ENCODE measurements at regions not wholly inside any gene's neighbourhood (a gene's known extent, or its start where the extent isn't known, plus 50 kb on each side); places are given as distances from the start of the nearest gene placed in this dataset.
A peak's percentile ranks its signal among the peaks of the same experiment; 100 is the strongest.

- ATAC-seq (ENCODE audit: low FRiP score in 2 of 2): no peak
- H3K9me3 ChIP-seq: no peaks in the 10 kb centered on the region
- no peaks in the 10 kb centered on the region for H3K36me3 ChIP-seq
- no peak overlapping the region for H3K4me3 ChIP-seq
- TF ChIP-seq POLR2AphosphoS5 (IDR thresholded peaks at IDR 0.05) (no peak), EP300 (IDR thresholded peaks at IDR 0.05) (no peak), CTCF (IDR thresholded peaks at IDR 0.05) (no peak), POLR2A (IDR thresholded peaks at IDR 0.05) (no peak)
- no peak for DNase-seq
- 88 to 92% methylated on average over 11 of the region's 11 CpGs for WGBS, 2 donors
- no peaks in the 10 kb centered on the region for H3K4me1 ChIP-seq
- H3K27ac ChIP-seq: no peak overlapping the region
- no peaks in the 10 kb centered on the region for H3K27me3 ChIP-seq
These were observed 248.4 kb upstream of the IRX2 start for GRCh38 chr5:2999926-3000325.

GRCh38 chr5:2998106-2998505 lies 246.6 kb upstream of the IRX2 start:
- 62 to 81% methylated on average over 8 of the region's 8 CpGs for WGBS, 2 donors
- DNase-seq (no peak), ATAC-seq (ENCODE audit: low FRiP score in 2 of 2) (no peak)
- Histone ChIP-seq H3K9me3 (no peaks in the 10 kb centered on the region), H3K27me3 (no peaks in the 10 kb centered on the region), H3K4me3 (no peak overlapping the region), H3K4me1 (no peaks in the 10 kb centered on the region), H3K36me3 (no peaks in the 10 kb centered on the region), H3K27ac (no peak overlapping the region)
- no peak for TF ChIP-seq EP300 (IDR thresholded peaks at IDR 0.05)
- TF ChIP-seq POLR2A (IDR thresholded peaks at IDR 0.05): no peak
- TF ChIP-seq POLR2AphosphoS5 (IDR thresholded peaks at IDR 0.05): no peak
- TF ChIP-seq CTCF (IDR thresholded peaks at IDR 0.05): no peak

- ATAC-seq (ENCODE audit: low FRiP score in 2 of 2): no peak
- no peak for DNase-seq
- H3K4me1 ChIP-seq: no peaks in the 10 kb centered on the region
- no peak overlapping the region for H3K4me3 ChIP-seq
- H3K27ac ChIP-seq: no peak overlapping the region
- WGBS, 2 donors: 36 to 61% methylated on average over 4 of the region's 4 CpGs
- TF ChIP-seq EP300 (IDR thresholded peaks at IDR 0.05) (no peak), POLR2AphosphoS5 (IDR thresholded peaks at IDR 0.05) (no peak), POLR2A (IDR thresholded peaks at IDR 0.05) (no peak), CTCF (IDR thresholded peaks at IDR 0.05) (no peak)
- H3K36me3 ChIP-seq: no peaks in the 10 kb centered on the region
- H3K9me3 ChIP-seq: no peaks in the 10 kb centered on the region
- H3K27me3 ChIP-seq: no peaks in the 10 kb centered on the region
These were observed 245.7 kb upstream of the IRX2 start for GRCh38 chr5:2997179-2997578.

- Histone ChIP-seq H3K4me3 (no peak overlapping the region), H3K27me3 (no peaks in the 10 kb centered on the region), H3K27ac (no peak overlapping the region), H3K9me3 (no peaks in the 10 kb centered on the region), H3K4me1 (no peaks in the 10 kb centered on the region), H3K36me3 (no peaks in the 10 kb centered on the region)
- no peak for TF ChIP-seq CTCF (IDR thresholded peaks at IDR 0.05)
- no peak for TF ChIP-seq POLR2A (IDR thresholded peaks at IDR 0.05)
- TF ChIP-seq EP300 (IDR thresholded peaks at IDR 0.05): no peak
- TF ChIP-seq POLR2AphosphoS5 (IDR thresholded peaks at IDR 0.05): no peak
- DNase-seq (no peak), ATAC-seq (ENCODE audit: low FRiP score in 2 of 2) (no peak)
- WGBS, 2 donors: 76 to 81% methylated on average over 8 to 9 of the region's 9 CpGs
These were observed 245.2 kb upstream of the IRX2 start for GRCh38 chr5:2996687-2997086.

- no peaks in the 10 kb centered on the region for H3K4me1 ChIP-seq
- ATAC-seq (ENCODE audit: low FRiP score in 2 of 2): no peak
- TF ChIP-seq POLR2AphosphoS5 (IDR thresholded peaks at IDR 0.05) (no peak), EP300 (IDR thresholded peaks at IDR 0.05) (no peak), POLR2A (IDR thresholded peaks at IDR 0.05) (no peak), CTCF (IDR thresholded peaks at IDR 0.05) (no peak)
These were observed 244.8 kb upstream of the IRX2 start for GRCh38 chr5:2996248-2996647.

More at GRCh38 chr5:2996248-2996647, 244.8 kb upstream of the IRX2 start:
- WGBS, 2 donors: 78 to 84% methylated on average over 9 to 12 of the region's 12 CpGs
- H3K9me3 ChIP-seq: no peaks in the 10 kb centered on the region
- H3K36me3 ChIP-seq: no peaks in the 10 kb centered on the region
- no peak overlapping the region for H3K27ac ChIP-seq
- H3K4me3 ChIP-seq: no peak overlapping the region
- DNase-seq: peak in 1 of 2 donors; percentile 57
- H3K27me3 ChIP-seq: no peaks in the 10 kb centered on the region
